ENCODE measurements at regions not wholly inside any gene's neighbourhood (a gene's known extent, or its start where the extent isn't known, plus 50 kb on each side); places are given as distances from the start of the nearest gene placed in this dataset.

- H3K27ac ChIP-seq (ENCODE audit: low read length in 2 of 2) = no peak overlapping the region
- ChIA-PET POLR2A (no interaction called here), CTCF (no interaction called here)
- whole genome bisulfite sequencing (ENCODE audit: insufficient coverage) = no CpG with 5 or more reads among the region's 4 CpGs
- no peak overlapping the region for H3K4me2 ChIP-seq (replicated peaks; ENCODE audit: low read depth, low read length, poor library complexity, severe bottlenecking)
- Mint-ChIP-seq H3K9me3 (ENCODE audit: insufficient read depth) (no peaks in the 10 kb centered on the region), H3K4me3 (no peak overlapping the region), H3K4me1 (no peaks in the 10 kb centered on the region), H3K27ac (no peak overlapping the region), H3K27me3 (peaks cover 17% of the 10 kb centered on the region)
- H3K9me3 ChIP-seq (ENCODE audit: control extremely low read depth in 1 of 3, control insufficient read depth in 2 of 3, insufficient read depth in 1 of 3, low read length in 2 of 3) = peaks cover 0 to 3% (median 0%) of the 10 kb centered on the region in 3 donors
- TF ChIP-seq EZH2 (IDR thresholded peaks at IDR 0.05; ENCODE audit: borderline replicate concordance, insufficient read depth, low read depth, low read length, poor library complexity, severe bottlenecking) (no peak), CTCF (IDR thresholded peaks at IDR 0.05) (no peak)
- no peak for ATAC-seq (ENCODE audit: low read depth)
- no peak overlapping the region for H2AFZ ChIP-seq (ENCODE audit: insufficient read depth, low read depth, low read length, poor library complexity, severe bottlenecking)
- H3K9ac ChIP-seq (ENCODE audit: low read length) = no peak overlapping the region
- peaks cover 0 to 5% (median 0%) of the 10 kb centered on the region in 4 experiments for H3K27me3 ChIP-seq (replicated peaks in 1 of 4; ENCODE audit: control extremely low read depth in 1 of 4, control insufficient read depth in 3 of 4, insufficient read depth in 4 of 4, low read length in 3 of 4)
- H4K20me1 ChIP-seq (ENCODE audit: control insufficient read depth, insufficient read depth, low read length, poor library complexity, severe bottlenecking) = no peaks in the 10 kb centered on the region
- DNase-seq = no peak
- no peaks in the 10 kb centered on the region for H3K79me2 ChIP-seq (ENCODE audit: control insufficient read depth, insufficient read depth, low read length)
- no peaks in the 10 kb centered on the region for H3K36me3 ChIP-seq (replicated peaks in 1 of 2; ENCODE audit: control extremely low read depth in 1 of 2, control insufficient read depth in 1 of 2, extremely low read depth in 1 of 2, insufficient read depth in 2 of 2, low read length in 1 of 2)
- no peaks in the 10 kb centered on the region for H3K4me1 ChIP-seq (ENCODE audit: control insufficient read depth in 2 of 2, insufficient read depth in 2 of 2, low read length in 2 of 2)
- H3K4me3 ChIP-seq (ENCODE audit: control extremely low read depth in 1 of 5, extremely low read depth in 1 of 5, insufficient read depth in 1 of 5, low read depth in 2 of 5, low read length in 4 of 5) = no peak overlapping the region
- intact Hi-C loops (cut with micrococcal nuclease) = no loop called here
Observed at GRCh38 chr12:111222523-111222922, 146.4 kb downstream of the PHETA1 start.

GRCh38 chr12:111222027-111222414, 146.9 kb downstream of the PHETA1 start:
- Histone ChIP-seq H3K4me1 (ENCODE audit: control insufficient read depth in 2 of 2, insufficient read depth in 2 of 2, low read length in 2 of 2) (no peaks in the 10 kb centered on the region), H2AFZ (ENCODE audit: insufficient read depth, low read depth, low read length, poor library complexity, severe bottlenecking) (no peak overlapping the region), H3K4me2 (replicated peaks; ENCODE audit: low read depth, low read length, poor library complexity, severe bottlenecking) (no peak overlapping the region), H3K27me3 (replicated peaks in 1 of 4; ENCODE audit: control extremely low read depth in 1 of 4, control insufficient read depth in 3 of 4, insufficient read depth in 4 of 4, low read length in 3 of 4) (peaks cover 0 to 5% (median 0%) of the 10 kb centered on the region in 4 experiments), H3K9ac (ENCODE audit: low read length) (no peak overlapping the region), H3K27ac (ENCODE audit: low read length in 2 of 2) (no peak overlapping the region), H3K36me3 (replicated peaks in 1 of 2; ENCODE audit: control extremely low read depth in 1 of 2, control insufficient read depth in 1 of 2, extremely low read depth in 1 of 2, insufficient read depth in 2 of 2, low read length in 1 of 2) (no peaks in the 10 kb centered on the region), H3K9me3 (ENCODE audit: control extremely low read depth in 1 of 3, control insufficient read depth in 2 of 3, insufficient read depth in 1 of 3, low read length in 2 of 3) (peaks cover 0 to 3% (median 0%) of the 10 kb centered on the region in 3 donors), H3K4me3 (ENCODE audit: control extremely low read depth in 1 of 5, extremely low read depth in 1 of 5, insufficient read depth in 1 of 5, low read depth in 2 of 5, low read length in 4 of 5) (no peak overlapping the region), H3K79me2 (ENCODE audit: control insufficient read depth, insufficient read depth, low read length) (no peaks in the 10 kb centered on the region), H4K20me1 (ENCODE audit: control insufficient read depth, insufficient read depth, low read length, poor library complexity, severe bottlenecking) (no peaks in the 10 kb centered on the region)
- no peak for DNase-seq
- Mint-ChIP-seq H3K4me1 (no peaks in the 10 kb centered on the region), H3K27me3 (peaks cover 15% of the 10 kb centered on the region), H3K4me3 (no peak overlapping the region), H3K9me3 (ENCODE audit: insufficient read depth) (no peaks in the 10 kb centered on the region), H3K27ac (no peak overlapping the region)
- ChIA-PET POLR2A (no interaction called here), CTCF (no interaction called here)
- TF ChIP-seq CTCF (IDR thresholded peaks at IDR 0.05) = no peak
- WGBS (ENCODE audit: insufficient coverage) = no CpG with 5 or more reads among the region's 6 CpGs
- intact Hi-C loops (cut with micrococcal nuclease) = no loop called here
- no peak for ATAC-seq (ENCODE audit: low read depth)
